ENCODE measurements at regions not wholly inside any gene's neighbourhood (a gene's known extent, or its start where the extent isn't known, plus 50 kb on each side); places are given as distances from the start of the nearest gene placed in this dataset.

DNA sequence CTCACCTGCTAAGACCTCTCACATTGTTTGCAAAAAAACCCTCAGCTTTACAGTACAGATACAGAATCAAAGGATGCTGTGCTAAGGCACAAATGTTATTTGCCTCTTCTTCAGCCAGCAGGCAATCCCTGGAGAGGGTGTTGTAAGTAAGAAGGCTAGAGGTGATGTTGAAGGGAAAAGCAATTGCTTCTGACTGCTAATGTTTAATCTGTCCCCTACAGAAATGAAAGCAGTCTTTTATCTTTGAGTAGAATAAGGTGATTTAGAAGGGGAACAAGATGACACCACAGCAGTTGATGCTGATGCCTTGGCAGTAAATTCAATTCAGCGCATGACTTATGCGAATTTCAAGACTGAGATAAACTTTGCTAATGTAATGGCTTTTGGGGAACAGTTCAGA lies 1064.8 kb upstream of the IGFBP7 start:
- no peak for DNase-seq

DNA sequence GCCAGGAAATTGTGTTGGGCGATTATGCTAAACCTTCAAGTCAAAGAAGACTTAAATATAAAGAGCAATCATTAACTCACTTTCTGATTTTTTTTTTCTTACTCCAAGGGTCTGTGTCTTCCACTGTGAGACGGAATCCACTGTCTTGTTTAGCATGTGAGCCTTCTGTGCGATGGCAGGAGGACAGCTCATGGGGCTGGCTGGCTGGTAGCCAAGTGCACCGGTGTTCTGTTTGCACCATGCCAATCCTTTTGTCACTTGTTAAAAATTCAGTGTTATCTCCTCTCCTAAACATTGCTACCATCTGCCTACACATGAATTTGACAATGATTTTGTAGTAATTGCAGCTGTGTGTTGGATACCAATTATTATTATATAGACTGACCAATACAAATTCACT lies 1056.3 kb upstream of the IGFBP7 start:
- DNase-seq = no peak

DNA sequence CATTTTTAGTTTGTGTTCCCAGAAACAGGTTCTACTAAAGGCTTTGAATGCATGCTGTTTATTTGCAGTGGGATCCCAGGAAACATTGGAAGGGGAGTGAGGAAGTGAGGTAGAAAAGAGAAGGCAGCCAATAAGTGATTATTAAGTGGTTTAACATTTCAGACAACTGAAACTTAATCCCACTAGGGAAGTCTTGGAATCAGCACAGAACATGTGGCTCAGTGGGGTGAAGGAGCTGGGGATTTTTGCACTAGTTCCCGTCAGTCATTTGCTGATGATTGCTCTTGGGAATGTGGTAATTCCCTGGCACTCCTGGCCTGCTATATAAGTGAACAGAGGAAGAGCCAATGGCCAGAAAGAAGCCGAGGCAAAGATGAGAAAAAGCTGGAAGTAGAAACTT lies 1053.0 kb upstream of the IGFBP7 start:
- no peak for DNase-seq

DNA sequence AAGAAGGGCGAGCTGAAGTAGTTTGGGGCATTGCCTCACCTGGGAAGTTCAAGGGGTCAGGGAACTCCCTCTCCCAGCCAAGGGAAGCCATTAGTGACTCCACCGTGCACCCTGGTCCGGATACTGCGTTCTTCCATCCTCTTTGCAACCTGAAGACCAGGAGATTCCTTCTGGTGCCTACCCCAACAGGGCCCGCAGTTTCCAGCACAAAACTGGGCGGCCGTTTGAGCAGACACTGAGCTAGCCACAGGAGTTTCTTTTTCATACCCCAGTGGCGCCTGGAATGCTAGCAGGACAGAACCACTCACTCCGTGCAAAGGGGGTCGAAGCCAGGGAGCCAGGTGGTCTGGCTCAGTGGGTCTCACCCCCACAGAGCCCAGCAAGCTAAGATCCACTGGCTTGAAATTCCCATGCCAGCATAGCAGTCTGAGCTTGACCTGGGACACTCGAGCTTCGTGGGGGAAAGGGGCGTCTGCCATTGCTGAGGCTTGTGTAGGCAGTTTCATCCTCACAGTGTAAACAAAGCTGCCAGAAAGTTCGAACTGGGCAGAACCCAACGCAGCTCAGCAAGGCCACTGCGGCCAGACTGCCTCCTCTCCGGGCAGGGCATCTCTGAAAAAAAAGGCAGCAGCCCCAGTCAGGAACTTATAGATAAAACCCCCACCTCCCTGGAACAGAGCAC lies 1039.4 kb upstream of the IGFBP7 start:
- DNase-seq = no peak

DNA sequence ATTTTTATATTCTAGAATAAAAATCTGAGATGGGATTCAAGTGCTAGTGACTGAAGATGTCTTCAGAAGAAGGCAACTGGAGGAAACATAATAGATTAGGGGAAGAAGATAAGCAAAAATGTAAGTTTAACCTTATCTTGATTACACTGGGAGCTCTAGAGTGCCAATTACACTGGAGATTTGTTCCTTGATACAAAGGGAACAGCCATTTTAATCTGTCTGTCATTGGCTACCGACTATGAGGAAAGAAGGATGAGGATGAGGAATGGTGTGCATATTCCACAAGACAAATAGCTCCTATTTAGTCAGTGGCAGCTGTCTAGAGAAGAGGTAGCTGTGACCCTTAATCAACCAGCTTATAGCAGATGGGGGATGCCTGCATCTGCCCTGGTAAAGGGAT lies 1034.5 kb upstream of the IGFBP7 start:
- no peak for DNase-seq

DNA sequence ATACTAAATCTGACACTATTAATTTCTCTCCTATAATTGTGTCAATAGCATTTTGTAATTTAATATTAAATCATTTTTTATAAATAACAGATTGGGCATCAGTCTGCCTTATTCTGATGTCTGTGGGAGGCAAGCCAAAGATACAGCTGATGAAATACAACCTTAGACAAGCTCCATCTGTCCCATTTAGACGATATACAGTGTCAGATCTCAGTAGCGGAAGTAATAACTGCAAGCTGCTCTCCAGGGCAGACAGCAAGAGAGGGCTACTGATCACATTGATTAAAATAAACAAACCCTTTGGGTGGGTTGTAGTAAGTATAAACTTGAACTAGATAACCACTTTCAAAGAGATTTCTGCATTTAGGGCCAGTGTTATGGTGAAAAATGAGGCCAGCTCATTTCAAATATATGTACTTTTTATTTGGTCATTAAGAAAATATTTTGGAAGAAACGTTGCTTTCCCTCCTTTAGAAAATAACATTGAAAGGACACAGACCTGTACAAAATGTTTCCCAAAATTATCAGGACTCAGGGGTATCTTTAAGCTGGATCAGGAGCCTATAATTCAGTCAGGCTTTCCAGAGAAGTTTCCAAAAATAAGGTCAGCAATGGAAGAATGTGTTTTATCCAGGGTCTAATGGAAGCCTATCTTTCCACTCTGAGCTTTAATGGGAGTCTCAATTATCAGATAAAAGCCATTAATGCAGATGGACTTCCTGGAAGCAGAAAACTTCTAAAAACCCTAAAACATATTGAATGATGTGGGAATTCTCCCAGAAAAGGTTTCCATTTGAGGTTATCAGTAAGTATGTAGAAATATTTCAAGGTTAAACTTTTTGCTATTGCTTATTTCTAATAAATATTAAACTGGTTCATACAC lies 1028.8 kb upstream of the IGFBP7 start:
- DNase-seq = no peak

DNA sequence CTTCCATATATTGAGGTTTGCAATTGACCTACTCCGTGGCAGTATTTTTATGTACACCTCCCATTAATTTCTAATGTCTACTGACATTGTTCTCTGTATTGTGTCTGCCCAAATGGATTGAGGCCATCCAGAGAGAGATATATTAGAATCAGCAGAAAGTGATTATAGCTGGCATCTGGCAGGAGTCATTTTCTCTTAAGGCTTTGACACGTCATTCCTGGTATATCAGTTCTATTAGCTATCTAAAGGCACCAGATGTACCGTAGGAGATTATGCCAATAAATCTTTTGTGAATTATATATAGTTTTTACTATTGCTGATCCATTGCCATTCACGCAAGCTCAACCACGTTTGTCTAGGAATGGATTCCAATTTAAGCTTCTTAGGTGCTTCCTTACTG lies 1026.4 kb upstream of the IGFBP7 start:
- DNase-seq = no peak

DNA sequence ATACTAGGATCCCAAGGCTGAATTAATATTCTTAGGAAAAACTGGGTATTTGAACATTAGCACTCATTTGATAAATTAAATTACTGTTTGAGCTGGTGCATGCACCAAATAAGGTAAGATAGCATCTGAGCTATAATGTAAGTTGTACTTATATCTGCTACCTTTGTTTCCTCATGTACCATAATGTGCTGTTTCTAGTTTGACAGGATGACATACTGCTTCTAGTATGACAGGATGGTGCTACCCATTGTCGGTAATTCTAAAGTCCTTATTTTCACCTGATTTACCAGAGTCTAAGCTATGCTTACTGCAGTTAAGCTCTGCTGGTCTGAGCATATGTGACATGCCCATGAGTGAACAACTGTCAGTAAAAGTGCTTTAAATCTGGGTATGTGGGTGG lies 1017.5 kb upstream of the IGFBP7 start:
- no peak for DNase-seq

DNA sequence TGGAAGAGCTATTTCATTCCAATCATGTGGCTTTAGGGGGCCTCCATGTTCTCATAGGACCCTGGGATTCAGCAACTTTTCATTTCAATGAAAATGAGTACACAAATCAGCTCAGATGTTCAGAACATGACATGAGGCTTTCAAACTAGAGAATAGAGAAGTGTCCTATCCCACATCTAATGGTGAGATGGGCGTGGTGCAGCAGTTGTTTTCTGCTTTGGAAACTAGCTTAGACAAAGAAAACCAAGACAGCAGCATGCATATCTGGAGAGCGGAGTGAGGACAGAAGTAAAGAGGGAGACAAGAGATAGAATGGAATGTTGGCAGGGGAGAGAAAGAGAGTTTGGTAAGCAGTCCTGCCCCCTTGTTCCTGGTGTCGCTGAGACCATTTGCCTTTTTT lies 1009.1 kb upstream of the IGFBP7 start:
- DNase-seq = no peak

DNA sequence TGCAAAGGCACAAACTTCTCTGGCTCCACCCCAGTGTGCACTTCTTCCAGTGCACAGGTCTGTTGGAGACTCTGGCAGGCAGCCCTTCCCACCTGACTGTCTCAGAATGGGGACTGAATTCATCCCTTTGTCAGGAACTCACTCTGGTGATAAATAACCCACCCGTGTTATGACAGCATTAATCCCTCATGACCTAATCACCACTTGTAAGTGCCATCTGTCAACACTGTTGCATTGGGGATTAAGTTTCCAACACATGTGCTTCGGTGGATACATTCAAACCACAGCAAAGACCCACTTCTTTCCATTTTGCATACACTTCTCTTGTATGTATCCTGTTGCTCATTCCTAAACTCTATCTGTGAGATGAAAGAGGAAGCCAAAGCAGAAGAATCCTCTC lies 1002.9 kb upstream of the IGFBP7 start:
- no peak for DNase-seq

DNA sequence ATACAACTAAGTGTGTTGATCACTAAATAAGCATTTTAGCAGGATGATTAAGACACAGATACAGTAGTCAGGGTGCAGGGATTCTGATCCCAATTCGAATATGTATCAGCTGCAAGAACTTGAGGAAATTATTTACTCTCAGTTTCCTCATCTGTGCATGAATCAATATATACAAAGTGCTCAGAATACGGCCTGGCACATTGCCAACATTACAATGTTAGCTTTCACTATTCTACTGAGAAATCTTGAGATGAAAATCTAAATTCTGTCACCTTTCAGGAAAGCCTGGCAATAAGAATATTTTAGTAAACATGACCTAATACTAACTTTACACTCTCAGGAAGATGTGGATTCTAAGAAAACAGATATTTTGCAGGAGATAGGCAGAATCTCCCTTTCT lies 1001.6 kb upstream of the IGFBP7 start:
- DNase-seq = no peak

DNA sequence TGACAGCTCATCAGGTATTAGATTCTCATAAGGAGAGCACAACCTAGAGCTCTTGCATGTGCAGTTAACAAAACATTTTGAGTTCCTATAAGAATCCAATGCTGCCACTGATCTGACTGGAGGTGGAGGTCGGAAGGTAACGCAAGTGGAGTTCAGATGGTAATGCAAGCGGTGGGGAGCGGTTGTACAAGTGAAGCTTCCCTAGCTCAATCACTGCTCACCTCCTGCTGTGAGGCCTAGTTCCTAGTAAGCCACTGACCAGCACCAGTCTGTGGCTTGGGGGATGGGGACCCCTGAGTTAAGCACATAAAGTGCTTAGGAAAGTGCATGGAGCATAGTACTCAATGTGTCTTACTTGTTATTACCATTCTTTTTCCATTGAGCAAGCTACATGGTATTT lies 983.2 kb upstream of the IGFBP7 start:
- DNase-seq = no peak

DNA sequence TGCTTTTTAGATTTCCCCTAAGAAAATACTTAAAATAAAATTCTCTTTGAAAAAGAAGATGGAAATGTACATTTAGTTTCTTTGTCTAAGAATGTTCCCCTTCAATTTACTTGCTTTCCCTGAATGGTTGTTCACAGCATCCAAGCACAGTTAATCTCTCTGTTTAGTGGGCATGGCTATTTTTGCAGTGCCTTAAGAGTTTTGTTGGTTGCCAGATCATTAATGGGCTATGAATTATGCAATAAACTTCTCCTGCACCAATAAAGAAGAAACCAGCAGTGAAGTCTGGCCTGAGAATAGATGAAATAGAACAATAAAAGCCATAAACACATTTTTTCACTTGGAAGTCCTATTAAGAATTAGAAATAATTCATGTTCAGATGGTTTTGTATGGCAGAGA lies 980.4 kb upstream of the IGFBP7 start:
- DNase-seq = no peak

DNA sequence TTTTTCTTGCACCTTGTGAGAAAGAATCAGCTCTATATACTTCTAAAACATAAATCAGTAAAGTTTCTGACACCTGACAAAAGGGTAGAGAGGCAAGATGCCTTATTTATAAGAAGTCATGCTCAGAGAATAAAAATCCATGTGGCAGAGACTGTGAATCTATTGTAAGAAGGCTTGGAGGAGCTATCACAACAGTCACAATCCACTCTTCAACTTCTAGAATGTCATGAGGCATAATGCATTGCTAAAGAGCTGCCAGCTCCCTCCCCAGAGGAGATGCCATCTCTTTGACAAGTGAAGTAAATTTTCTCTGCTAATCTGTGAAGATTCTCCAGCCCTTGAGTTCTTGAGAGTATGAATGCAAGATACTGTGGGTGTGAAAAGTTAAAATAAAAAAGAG lies 971.2 kb upstream of the IGFBP7 start:
- DNase-seq = no peak

DNA sequence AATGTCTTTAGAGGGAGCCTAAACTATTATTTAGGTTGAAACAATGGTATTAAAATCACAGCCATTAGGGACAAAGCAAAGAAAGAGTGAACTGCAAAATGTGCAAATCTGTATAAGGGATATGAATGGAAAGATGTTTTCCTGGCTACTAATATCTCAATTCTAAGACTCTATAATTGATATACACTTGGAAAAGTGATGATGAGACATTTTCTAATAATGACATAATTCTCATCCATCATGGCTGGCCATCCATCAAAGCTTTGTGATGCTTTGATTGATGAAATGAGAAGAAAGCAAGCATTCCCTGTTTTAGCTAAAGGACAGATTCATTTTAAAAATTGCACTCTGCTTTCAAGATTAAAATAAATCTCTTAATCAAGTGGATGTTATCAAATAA lies 965.5 kb upstream of the IGFBP7 start:
- no peak for DNase-seq

DNA sequence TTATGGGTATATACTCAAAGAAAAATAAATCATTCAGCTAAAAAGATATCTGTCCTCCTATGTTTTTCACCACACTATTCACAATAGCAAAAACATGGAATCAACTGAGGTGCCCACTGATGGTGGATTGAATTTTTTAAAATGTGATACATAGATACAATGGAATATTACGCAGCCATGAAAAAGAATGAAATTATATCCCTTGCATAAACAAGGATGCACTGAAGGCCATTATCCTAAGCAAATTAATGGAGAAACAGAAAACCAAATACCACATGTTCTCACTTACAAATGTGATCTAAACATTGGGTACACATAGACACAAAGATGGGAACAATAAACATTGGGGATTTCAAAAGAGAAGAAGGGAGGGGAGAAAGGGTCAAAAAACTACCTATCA lies 964.2 kb upstream of the IGFBP7 start:
- DNase-seq = no peak

DNA sequence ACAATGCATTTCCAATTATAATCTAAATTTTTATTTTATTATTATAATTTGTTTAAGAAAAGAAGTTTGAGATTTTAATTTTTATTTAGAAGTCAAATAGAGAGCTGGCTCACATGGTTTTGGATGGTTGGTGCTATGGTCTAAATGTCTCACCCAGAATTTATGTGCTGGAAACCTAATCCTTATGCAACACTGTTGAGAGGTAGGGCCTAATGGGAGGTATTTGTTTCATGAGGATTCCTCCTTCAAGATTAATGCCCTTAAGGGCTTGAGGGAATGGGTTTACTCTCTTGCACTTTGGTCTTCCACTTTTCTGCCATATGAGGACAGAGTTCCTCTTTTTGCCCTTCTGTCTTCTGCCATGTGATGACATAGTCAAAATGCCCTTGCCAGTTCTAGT lies 960.5 kb upstream of the IGFBP7 start:
- no peak for DNase-seq

DNA sequence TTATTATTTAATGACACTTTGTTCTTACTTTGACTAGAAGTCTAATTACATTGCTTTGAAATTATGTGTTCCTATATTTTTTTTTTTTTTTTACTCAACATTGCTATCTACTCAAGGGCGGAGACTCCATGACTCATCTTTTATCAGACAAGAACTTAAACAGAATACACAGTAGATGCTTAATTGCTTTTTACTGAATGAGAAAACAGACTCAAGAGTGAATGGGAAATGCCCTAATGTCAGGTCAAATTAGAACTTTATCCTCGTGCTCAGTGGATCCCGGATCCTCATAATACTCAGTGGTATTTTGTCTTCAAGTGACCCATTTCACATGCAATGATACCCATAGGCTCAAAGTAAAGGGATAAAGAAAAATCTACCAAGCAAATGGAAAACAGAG lies 954.5 kb upstream of the IGFBP7 start:
- DNase-seq = no peak

DNA sequence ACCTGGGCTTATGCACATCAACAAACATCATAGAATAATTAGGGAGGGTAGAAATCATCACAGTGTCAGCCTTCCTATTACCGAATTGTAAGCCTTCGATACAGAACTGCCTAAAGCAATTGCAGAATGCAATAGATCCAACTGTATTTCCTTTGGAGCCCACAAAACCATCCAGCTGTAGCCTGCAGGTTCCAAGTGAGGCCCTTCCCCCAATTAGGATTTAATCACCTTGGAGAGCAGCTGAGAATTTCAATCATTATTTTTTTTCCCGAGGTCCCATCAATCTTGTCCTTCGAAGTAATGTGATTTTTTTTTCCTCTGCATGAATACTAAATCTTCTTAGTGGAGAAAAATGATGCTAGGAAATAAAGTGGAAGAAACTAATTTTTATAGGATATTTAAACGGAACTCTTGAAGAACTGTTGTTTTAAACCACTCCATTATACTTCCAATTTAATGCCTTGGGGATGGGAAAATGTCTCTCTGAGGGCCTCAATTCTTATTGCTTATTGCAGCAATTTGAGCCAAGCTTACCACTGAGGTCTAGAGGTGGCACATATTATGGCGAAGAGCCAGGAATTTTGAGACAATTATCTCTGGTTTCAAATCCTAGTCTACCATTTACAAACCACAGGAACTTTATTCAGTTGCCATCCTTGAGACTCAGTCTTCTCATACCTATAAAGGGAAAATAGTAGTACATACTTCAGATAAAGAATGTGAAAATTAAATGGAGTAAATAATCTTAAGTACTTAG lies 953.4 kb upstream of the IGFBP7 start:
- DNase-seq = no peak

DNA sequence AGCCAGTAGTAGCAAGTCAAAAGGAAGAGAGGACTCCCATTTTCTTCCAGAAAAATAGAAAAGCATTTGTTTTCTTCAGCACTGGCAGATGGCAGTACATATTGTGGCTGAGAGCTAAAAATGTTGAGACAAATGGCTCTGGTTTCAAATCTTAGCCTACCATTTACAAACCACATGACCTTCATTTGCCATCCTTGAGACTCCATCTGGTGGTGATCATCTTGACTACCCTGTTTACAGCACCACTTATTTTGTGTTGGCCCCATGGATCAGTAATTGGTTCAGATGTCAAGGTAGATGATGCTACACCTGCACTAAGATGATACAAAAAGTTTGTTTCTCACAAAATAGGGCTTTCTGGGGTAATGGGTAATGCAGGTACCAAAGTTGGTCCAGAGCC lies 951.8 kb upstream of the IGFBP7 start:
- no peak for DNase-seq

DNA sequence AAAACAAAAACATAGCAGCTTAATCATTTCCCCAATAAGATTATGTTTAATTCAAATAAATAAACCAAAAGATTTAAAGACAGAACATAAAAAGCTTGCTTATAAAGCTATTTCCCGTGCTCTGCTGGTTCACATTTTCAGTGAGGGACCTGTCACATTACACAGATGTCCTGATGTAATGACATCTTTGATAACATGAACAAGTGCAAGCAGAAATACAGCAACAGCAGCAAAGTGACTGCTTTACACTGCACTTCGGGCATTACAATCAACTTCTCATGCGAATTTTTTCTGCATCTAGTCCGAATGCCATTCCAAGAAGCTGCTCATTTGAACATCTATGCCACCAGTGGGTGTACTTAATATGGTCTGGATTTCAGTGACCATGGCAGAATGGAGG lies 940.3 kb upstream of the IGFBP7 start:
- no peak for DNase-seq

DNA sequence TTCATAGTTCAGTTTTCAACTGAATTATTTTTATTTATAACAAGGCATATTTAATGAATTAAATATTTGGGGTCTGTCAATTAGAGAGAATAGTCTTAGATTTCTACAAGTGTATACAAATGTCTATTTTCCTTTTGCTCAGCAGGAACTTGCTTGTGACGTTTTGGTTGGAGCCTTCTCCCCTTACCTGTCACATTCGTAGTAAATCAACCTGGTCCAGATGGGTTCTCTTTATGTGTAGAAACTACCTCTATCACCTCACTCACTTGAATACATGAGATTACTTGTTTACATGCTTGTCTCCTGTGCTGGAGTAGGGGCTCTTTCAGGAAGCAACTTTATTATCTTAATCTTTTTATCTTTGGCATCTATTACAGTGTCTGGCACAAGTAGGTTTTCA lies 938.3 kb upstream of the IGFBP7 start:
- no peak for DNase-seq

DNA sequence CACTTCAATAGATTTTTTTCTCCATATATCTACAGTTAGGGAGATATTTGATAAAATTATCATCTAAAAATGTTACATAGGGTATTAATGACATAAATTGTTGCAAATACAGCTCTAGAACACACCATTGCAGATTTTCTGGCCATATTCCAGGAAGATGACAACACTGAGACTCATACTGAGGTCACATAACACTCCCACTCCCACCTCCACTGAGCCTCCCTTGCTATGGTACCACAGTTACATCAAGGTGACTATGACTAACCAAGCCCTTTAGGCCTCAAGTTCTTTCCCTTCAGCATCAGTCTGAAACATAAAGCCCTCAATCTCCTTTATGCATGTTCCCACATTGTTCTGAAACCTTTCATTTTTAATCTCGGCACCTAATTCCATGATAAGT lies 932.0 kb upstream of the IGFBP7 start:
- DNase-seq = no peak

DNA sequence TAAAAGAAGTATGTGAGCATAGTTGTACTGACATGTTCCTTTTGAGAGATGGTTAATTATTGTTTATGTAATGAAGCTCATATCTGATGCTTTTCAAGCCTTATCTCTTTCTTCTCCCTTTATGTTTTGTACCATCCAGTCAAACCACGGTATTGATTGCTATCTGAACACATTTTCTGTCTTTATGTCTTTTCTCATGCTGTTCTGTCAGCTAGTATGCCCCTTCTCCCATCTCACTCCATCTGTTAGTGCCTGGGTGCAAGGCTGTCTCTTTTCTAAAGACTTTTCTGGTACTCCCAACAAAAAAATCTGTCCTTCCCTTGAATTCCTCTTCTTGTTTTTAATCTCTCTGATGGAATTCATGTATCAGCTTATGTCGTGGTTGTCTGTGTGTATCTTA lies 883.8 kb upstream of the IGFBP7 start:
- no peak for DNase-seq

Data from midbrain (tissue), 1 donor.